Astrocyte of the spinal cord (primary cell): ENCODE measurements at regions not wholly inside any gene's neighbourhood (a gene's known extent, or its start where the extent isn't known, plus 50 kb on each side); places are given as distances from the start of the nearest gene placed in this dataset.
A peak's percentile ranks its signal among the peaks of the same experiment; 100 is the strongest.

Experiments used
- DNase-seq: peaks from one replicate; pipeline ENCODE4 v3.0.0; 2011; ENCODE audit warnings: low read depth, low spot score
- H3K4me3 ChIP-seq: 2 replicates; pipeline ENCODE4 v1.5.1; 2011; ENCODE audit warnings: low read depth, mild to moderate bottlenecking, low read length, moderate library complexity
- CTCF ChIP-seq: IDR thresholded peaks from 2 replicates; pipeline ENCODE4 v1.5.1; 2012; ENCODE audit warnings: low read depth, mild to moderate bottlenecking, low read length, inconsistent platforms
- in situ Hi-C: cut with HindIII; loops from 2 replicates; pipeline ENCODE4 v1.10.0; 2017; ENCODE audit warnings: low sequenced_read_pairs

GRCh38 chr10:47130491-47130890 is 169.5 kb upstream of the GDF10 start:
- in situ Hi-C loops: no loop called here
- no peak overlapping the region for H3K4me3 ChIP-seq
- no peak for TF ChIP-seq CTCF
- no peak for DNase-seq

- TF ChIP-seq CTCF: no peak
- in situ Hi-C loops: no loop called here
- DNase-seq: no peak
- no peak overlapping the region for H3K4me3 ChIP-seq
Measured at GRCh38 chr10:47133871-47134570, 166.0 kb upstream of the GDF10 start.

- H3K4me3 ChIP-seq: no peak overlapping the region
- DNase-seq: no peak
- no peak for TF ChIP-seq CTCF
- in situ Hi-C loops: no loop called here
Measured at GRCh38 chr10:47136866-47137265, 163.1 kb upstream of the GDF10 start.

GRCh38 chr10:47137311-47137851 is 162.6 kb upstream of the GDF10 start:
- no peak overlapping the region for H3K4me3 ChIP-seq
- no peak for TF ChIP-seq CTCF
- peak; percentile 78 for DNase-seq
- in situ Hi-C loops: no loop called here

- no peak for TF ChIP-seq CTCF
- in situ Hi-C loops: no loop called here
- DNase-seq: no peak
- no peak overlapping the region for H3K4me3 ChIP-seq
Measured at GRCh38 chr10:47139121-47139520, 160.9 kb upstream of the GDF10 start.

- in situ Hi-C loops: no loop called here
- H3K4me3 ChIP-seq: no peak overlapping the region
- TF ChIP-seq CTCF: no peak
- DNase-seq: no peak
Measured at GRCh38 chr10:47140761-47141348, 159.1 kb upstream of the GDF10 start.
